Neuron (in vitro differentiated cells): ENCODE measurements at regions not wholly inside any gene's neighbourhood (a gene's known extent, or its start where the extent isn't known, plus 50 kb on each side); places are given as distances from the start of the nearest gene placed in this dataset.
A peak's percentile ranks its signal among the peaks of the same experiment; 100 is the strongest.

Source experiments
- H2AFZ ChIP-seq: one replicate; pipeline ENCODE4 v1.6.1; 2013; ENCODE audit warnings: low read depth, mild to moderate bottlenecking, inconsistent platforms, low read length, moderate library complexity
- H3K27me3 ChIP-seq: one replicate; pipeline ENCODE4 v1.6.1; 2013; ENCODE audit warnings: low read length; ENCODE audit not compliant: insufficient read depth
- H3K36me3 ChIP-seq: one replicate; pipeline ENCODE4 v1.6.1; 2013; ENCODE audit warnings: low read length; ENCODE audit not compliant: insufficient read depth
- H3K4me1 ChIP-seq: one replicate; pipeline ENCODE4 v1.6.1; 2013; ENCODE audit warnings: low read length; ENCODE audit not compliant: insufficient read depth
- H3K4me3 ChIP-seq: 2 replicates; pipeline ENCODE4 v1.5.1; 2013; ENCODE audit warnings: mild to moderate bottlenecking, low read length, moderate library complexity
- H3K9me3 ChIP-seq: one replicate; pipeline ENCODE4 v1.6.1; 2013; ENCODE audit warnings: low read length

DNA sequence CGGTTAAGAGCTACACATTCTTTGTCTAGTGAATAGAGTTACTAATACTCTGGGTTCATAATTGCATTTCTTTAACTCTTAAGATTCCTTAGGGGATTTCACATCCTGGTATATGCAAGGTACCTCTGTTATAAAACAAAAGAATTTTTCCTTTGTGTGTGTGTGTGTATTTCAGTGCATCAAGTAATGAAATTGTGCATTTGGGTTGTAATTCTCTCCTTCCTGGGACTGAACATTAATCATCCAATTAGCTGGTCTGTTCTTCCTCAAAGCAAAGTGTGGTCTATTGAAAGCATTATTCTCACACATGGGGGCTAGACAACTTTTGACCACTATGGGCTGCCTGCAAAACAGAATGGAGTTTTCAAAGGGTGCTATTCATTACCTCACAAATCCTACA, 74.0 kb downstream of the ZC3H11B start:
- Histone ChIP-seq H3K4me1 (peaks cover 2% of the 10 kb centered on the region), H3K27me3 (no peaks in the 10 kb centered on the region), H3K4me3 (no peak overlapping the region), H3K9me3 (no peaks in the 10 kb centered on the region), H3K36me3 (no peaks in the 10 kb centered on the region), H2AFZ (no peak overlapping the region)

DNA sequence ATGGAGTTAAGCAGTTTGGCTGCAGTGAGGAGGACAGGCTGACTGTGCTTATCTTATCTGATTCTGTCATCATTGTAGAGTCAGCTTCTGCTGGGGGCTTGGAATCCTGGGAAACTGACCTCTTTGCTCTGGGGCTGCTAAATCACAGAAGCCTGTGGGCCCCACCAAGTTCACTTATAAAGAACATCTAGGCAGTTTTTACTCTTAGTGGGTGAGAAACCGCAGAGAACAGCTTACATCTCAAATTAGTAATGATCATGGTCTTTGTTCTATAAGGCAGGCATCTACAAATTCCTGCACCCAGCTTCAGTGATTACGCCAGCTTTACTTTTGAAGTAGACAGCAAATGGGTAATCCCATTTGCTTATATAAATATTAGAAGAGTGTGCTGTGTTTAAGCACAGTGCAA, 75.7 kb downstream of the ZC3H11B start:
- Histone ChIP-seq H3K4me3 (no peak overlapping the region), H3K4me1 (peaks cover 2% of the 10 kb centered on the region), H3K9me3 (no peaks in the 10 kb centered on the region), H2AFZ (no peak overlapping the region), H3K36me3 (no peaks in the 10 kb centered on the region), H3K27me3 (no peaks in the 10 kb centered on the region)

DNA sequence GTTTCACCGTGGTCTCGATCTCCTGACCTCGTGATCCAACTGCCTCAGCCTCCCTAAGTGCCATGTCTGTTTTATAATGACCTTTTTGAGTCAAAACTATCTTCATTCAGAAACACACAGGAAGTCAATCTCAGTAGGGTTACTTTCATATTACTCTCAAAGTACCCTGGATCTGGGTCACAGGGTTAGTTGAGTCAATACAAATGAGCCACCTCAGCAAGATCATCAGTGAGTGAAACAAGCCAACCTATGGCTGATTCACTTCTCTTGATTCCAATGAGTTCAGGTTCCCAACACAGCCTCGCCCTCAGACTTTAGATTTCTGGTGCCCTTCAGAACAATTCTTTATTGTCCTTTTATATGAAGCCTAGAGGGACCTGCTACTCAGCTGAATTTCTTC, 76.9 kb downstream of the ZC3H11B start:
- Histone ChIP-seq H3K27me3 (no peaks in the 10 kb centered on the region), H2AFZ (no peak overlapping the region), H3K36me3 (no peaks in the 10 kb centered on the region), H3K4me3 (no peak overlapping the region), H3K4me1 (peaks cover 2% of the 10 kb centered on the region), H3K9me3 (no peaks in the 10 kb centered on the region)

DNA sequence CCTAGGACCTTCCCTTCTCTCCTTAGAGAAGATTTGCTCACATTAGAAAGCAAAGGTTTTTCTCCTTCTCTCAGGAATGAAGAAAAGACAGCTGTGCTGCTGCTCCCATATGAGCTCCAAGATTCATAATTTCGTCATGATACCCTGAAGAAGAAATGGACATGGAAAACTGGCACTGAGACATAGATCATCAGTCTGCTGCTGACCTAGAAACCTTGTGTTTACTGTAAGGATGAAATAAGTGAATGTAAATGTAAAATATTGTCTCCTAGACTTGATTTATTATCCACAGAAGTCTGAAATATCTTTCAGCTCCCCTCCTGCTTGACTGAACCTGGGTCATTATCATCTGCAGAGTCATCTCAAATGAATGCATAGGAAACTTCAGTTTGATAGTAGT, 77.9 kb downstream of the ZC3H11B start:
- peak overlapping the region; percentile 26 for H2AFZ ChIP-seq
- no peaks in the 10 kb centered on the region for H3K9me3 ChIP-seq
- no peaks in the 10 kb centered on the region for H3K36me3 ChIP-seq
- H3K4me1 ChIP-seq = peaks cover 2% of the 10 kb centered on the region
- H3K27me3 ChIP-seq = no peaks in the 10 kb centered on the region
- H3K4me3 ChIP-seq = no peak overlapping the region

DNA sequence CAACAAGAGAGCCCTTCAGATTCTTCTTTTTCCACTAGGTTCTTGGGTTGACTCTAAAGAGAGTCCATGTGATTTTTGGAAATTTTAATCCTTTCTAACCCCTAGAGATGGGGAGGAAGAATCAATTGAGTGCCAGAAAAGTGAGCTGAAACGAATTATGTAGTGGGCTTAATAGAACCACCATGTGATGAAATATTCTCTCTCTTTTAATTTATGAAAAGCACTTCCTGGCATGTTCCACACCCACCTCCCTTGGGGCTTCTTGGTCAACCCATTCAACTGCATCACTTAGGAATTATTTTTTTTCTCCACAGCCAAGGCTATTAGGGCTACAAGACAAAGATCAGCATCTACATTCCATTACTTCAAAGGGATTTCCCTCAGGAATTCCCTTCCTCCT, 79.6 kb downstream of the ZC3H11B start:
- Histone ChIP-seq H3K9me3 (no peaks in the 10 kb centered on the region), H3K4me3 (no peak overlapping the region), H3K27me3 (no peaks in the 10 kb centered on the region), H3K4me1 (peaks cover 6% of the 10 kb centered on the region), H3K36me3 (no peaks in the 10 kb centered on the region), H2AFZ (no peak overlapping the region)

DNA sequence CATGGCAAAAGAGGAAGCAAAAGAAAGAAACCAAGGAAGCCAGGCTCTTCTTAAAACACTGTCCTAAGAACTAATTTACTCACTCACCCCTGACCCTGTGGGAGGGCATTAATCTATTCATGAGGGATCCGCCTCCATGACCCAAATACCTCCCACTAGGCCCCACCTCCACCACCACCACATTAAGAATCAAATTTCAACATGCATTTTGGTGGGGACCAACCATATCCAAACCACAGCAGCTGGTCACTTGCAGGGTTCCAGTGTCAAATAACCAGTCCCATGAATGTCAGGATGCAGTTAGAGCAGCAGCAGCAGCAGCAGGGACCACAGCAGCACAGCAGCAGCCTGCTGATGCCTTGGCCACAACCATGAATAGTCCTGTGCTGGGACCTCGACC, 83.8 kb downstream of the ZC3H11B start:
- no peaks in the 10 kb centered on the region for H3K9me3 ChIP-seq
- peaks cover 4% of the 10 kb centered on the region for H3K4me1 ChIP-seq
- no peaks in the 10 kb centered on the region for H3K27me3 ChIP-seq
- no peak overlapping the region for H3K4me3 ChIP-seq
- no peak overlapping the region for H2AFZ ChIP-seq
- no peaks in the 10 kb centered on the region for H3K36me3 ChIP-seq

DNA sequence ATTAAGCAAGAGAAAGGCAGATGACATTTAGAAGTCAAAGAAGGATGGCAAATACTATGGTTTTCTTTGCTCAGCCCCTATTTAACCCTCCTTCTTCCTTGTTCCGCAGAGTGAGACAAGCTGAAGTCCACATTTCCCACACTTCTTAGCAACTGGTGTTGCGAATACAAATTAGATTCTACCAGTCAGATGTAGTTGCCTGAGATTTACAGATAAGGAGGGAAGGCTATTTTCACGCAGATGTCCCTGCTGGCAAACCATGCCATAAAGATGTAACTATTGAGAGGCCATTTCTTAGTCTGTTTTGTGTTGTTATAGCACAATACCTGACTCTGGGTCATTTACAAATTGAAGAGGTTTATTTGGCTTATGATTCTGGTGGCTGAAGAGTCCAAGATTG, 84.3 kb downstream of the ZC3H11B start:
- H3K27me3 ChIP-seq = no peaks in the 10 kb centered on the region
- H3K4me1 ChIP-seq = peaks cover 4% of the 10 kb centered on the region
- H3K36me3 ChIP-seq = no peaks in the 10 kb centered on the region
- no peak overlapping the region for H3K4me3 ChIP-seq
- no peaks in the 10 kb centered on the region for H3K9me3 ChIP-seq
- peak overlapping the region; percentile 56 for H2AFZ ChIP-seq

DNA sequence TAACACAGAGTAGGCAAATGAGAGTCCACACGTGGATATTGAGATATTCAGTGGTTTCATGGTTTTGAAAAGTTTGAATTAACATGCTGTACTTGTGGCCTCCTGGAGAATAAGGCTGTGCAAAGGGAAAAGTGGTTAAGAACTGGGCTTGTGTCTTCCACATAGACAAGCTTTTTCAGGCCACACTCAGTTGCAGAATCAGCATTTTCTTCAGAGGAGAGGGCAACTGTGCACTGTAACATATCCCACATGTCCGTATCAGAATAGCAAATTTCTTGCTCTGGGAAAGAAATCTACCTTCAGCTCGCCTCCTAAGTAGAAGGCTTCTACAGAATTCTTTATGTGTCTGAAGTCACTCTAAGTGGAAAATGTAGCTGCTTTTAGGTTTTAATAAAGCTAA, 84.9 kb downstream of the ZC3H11B start:
- Histone ChIP-seq H3K4me3 (no peak overlapping the region), H2AFZ (peak overlapping the region; percentile 56), H3K27me3 (no peaks in the 10 kb centered on the region), H3K36me3 (no peaks in the 10 kb centered on the region), H3K9me3 (no peaks in the 10 kb centered on the region), H3K4me1 (peaks cover 4% of the 10 kb centered on the region)

DNA sequence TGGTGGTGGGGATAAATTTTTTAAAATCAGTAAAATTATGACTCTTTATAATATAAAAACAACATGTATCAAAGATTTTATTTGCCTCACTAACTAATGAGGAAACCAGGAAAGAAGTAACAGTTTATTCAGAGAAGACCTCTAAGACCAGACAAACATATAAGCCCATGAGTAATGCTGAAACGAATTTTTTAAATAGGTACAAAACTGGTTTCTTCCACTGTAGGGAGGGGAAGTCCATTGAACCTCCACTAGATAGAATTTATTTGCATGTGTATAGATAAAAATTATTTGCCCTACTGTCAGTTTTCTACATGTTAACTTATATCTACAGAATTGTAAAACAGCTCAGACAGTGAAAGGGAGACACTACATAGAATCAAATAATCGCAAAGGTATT, 86.8 kb downstream of the ZC3H11B start:
- no peak overlapping the region for H2AFZ ChIP-seq
- no peaks in the 10 kb centered on the region for H3K27me3 ChIP-seq
- H3K4me1 ChIP-seq = peaks cover 4% of the 10 kb centered on the region
- no peaks in the 10 kb centered on the region for H3K36me3 ChIP-seq
- no peak overlapping the region for H3K4me3 ChIP-seq
- no peaks in the 10 kb centered on the region for H3K9me3 ChIP-seq

DNA sequence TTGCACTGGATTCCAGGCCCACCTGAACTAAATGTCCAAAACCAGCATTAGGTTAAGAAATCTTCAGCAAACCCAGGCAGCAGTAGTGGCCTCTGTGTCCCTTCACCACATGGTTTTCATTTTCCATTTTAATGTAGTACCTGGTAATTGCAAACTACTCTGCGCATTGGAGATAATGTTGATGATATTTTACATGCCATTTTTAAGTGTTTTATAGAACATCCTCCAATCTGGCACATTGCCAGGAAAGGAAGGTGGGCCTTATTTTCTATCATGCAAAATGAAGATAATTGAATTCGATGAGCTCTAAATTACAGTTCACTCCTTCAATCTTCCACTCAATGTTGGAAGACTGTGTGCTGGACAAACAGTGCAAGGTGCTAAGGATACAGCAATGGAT, 89.5 kb downstream of the ZC3H11B start:
- Histone ChIP-seq H3K9me3 (no peaks in the 10 kb centered on the region), H3K36me3 (no peaks in the 10 kb centered on the region), H3K4me3 (no peak overlapping the region), H3K4me1 (peaks cover 1% of the 10 kb centered on the region), H3K27me3 (no peaks in the 10 kb centered on the region), H2AFZ (no peak overlapping the region)

DNA sequence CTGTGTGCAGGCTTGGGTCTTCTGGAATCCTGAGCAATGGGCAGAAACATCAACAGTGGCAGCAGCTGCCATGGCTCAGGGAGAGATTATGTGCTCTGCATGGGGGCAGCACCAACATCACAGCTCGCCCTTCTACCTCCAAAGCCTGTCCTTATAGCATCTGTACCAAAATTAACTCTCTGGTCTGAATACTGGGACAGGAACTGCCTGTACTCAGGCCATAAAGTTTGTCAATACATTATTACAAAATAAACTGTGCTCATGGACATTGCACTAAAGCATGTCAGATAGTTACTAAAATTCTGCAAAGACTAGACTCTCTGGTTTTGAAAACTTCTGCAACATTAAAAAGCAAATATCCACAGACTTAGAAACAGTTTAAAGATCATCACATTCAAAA, 91.6 kb downstream of the ZC3H11B start:
- no peaks in the 10 kb centered on the region for H3K4me1 ChIP-seq
- H3K9me3 ChIP-seq = no peaks in the 10 kb centered on the region
- H2AFZ ChIP-seq = no peak overlapping the region
- no peaks in the 10 kb centered on the region for H3K27me3 ChIP-seq
- no peaks in the 10 kb centered on the region for H3K36me3 ChIP-seq
- no peak overlapping the region for H3K4me3 ChIP-seq

DNA sequence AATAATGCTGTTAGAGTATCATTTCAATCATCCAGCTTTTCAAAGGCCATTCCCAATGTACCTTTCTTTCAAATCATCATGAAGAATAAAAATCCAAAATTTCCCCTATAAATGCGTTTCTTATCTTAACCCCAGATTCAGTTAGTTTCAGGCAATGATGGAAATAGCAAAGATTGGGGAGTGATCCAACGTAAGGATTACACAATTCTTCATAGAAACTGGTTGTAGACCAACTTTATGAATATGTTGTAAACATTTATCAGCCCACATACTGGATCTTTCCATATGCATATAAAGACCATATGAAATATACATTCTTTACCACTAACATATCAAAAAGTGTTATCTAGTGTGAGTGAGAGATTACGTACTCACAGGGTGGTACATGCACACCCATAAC, 92.7 kb downstream of the ZC3H11B start:
- H2AFZ ChIP-seq = no peak overlapping the region
- H3K27me3 ChIP-seq = no peaks in the 10 kb centered on the region
- H3K4me3 ChIP-seq = no peak overlapping the region
- H3K9me3 ChIP-seq = no peaks in the 10 kb centered on the region
- no peaks in the 10 kb centered on the region for H3K36me3 ChIP-seq
- H3K4me1 ChIP-seq = no peaks in the 10 kb centered on the region

DNA sequence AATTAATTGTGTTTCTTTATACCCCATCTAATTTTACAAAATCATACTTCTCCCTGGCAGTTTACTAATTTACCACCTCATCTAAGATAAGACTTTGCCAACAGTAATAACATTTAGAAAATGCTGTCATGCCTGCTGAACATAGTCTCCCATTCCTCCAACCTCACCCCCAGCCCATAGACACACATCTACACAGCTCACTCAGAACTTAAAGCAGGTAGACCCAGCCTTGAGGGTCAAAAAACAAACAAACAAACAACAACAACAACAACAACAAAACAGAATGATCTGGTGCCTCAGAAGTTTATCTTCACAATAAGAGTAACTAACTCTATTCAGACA, 94.0 kb downstream of the ZC3H11B start:
- H3K4me3 ChIP-seq = no peak overlapping the region
- no peaks in the 10 kb centered on the region for H3K36me3 ChIP-seq
- no peak overlapping the region for H2AFZ ChIP-seq
- H3K4me1 ChIP-seq = no peaks in the 10 kb centered on the region
- no peaks in the 10 kb centered on the region for H3K27me3 ChIP-seq
- H3K9me3 ChIP-seq = no peaks in the 10 kb centered on the region

DNA sequence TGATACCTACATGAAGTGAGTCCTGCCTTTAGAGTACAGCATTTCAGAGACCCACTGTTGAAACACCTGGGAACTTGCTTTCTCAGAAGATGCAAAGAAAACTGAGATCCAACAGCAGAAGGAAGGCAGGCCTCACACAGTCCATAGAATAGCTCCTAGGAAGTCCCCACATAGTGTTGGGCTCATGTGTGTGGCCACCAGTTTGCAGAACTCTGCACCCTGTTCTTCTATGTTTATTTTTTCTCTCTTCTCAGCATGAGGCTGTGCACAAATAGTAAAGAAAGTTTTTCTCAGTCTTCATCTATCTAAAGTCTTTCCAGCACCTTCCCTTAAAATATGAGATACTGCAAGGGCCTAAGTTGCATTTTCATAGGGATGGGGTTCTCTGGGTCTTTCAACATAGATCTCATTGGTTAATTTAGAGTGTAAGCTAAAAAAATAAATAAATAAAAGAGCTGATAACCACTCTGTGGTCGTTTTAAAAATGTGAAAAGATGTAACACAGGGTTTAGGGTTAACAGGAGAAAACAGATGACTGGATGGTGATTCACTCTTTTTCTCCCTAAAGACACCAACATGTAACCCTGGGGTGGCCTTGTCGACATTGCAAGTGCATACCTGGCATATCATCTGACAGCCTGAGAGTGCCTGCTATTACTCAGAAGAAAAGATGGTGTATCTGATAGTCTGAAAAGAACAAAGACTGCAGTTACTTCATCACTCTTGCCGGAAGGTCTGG, 94.6 kb downstream of the ZC3H11B start:
- H3K27me3 ChIP-seq = no peaks in the 10 kb centered on the region

More for the DNA sequence above, 94.6 kb downstream of the ZC3H11B start:
- no peaks in the 10 kb centered on the region for H3K36me3 ChIP-seq
- no peaks in the 10 kb centered on the region for H3K9me3 ChIP-seq
- H3K4me1 ChIP-seq = no peaks in the 10 kb centered on the region
- no peak overlapping the region for H3K4me3 ChIP-seq
- H2AFZ ChIP-seq = no peak overlapping the region
